ENCODE measurements at regions not wholly inside any gene's neighbourhood (a gene's known extent, or its start where the extent isn't known, plus 50 kb on each side); places are given as distances from the start of the nearest gene placed in this dataset.

- Histone ChIP-seq H3K9me3 (ENCODE audit: control insufficient read depth in 1 of 2, low read length in 2 of 2) (no peaks in the 10 kb centered on the region), H3K27ac (ENCODE audit: low read depth, low read length) (no peak overlapping the region), H3K9ac (ENCODE audit: low read depth in 1 of 2, low read length in 2 of 2) (no peak overlapping the region), H3K36me3 (ENCODE audit: control insufficient read depth in 1 of 2, insufficient read depth in 2 of 2, low read length in 2 of 2) (no peaks in the 10 kb centered on the region), H3K4me3 (ENCODE audit: low read depth in 1 of 2, low read length in 2 of 2) (no peak overlapping the region), H3K4me1 (ENCODE audit: control insufficient read depth in 1 of 2, insufficient read depth in 2 of 2, low read length in 2 of 2) (no peaks in the 10 kb centered on the region), H3K27me3 (ENCODE audit: control insufficient read depth in 1 of 2, insufficient read depth in 2 of 2, low read length in 2 of 2) (no peaks in the 10 kb centered on the region)
These were observed 886.6 kb downstream of the TBL1XR1 start for GRCh38 chr3:176310641-176311040.

GRCh38 chr3:176302271-176302670 is 895.0 kb downstream of the TBL1XR1 start:
- H3K27ac ChIP-seq (ENCODE audit: low read depth, low read length), result no peak overlapping the region
- no peak overlapping the region for H3K4me3 ChIP-seq (ENCODE audit: low read depth in 1 of 2, low read length in 2 of 2)
- no peak overlapping the region for H3K9ac ChIP-seq (ENCODE audit: low read depth in 1 of 2, low read length in 2 of 2)
- H3K36me3 ChIP-seq (ENCODE audit: control insufficient read depth in 1 of 2, insufficient read depth in 2 of 2, low read length in 2 of 2), result no peaks in the 10 kb centered on the region
- H3K9me3 ChIP-seq (ENCODE audit: control insufficient read depth in 1 of 2, low read length in 2 of 2), result no peaks in the 10 kb centered on the region
- H3K4me1 ChIP-seq (ENCODE audit: control insufficient read depth in 1 of 2, insufficient read depth in 2 of 2, low read length in 2 of 2), result no peaks in the 10 kb centered on the region
- no peaks in the 10 kb centered on the region for H3K27me3 ChIP-seq (ENCODE audit: control insufficient read depth in 1 of 2, insufficient read depth in 2 of 2, low read length in 2 of 2)

- Histone ChIP-seq H3K27ac (ENCODE audit: low read depth, low read length) (no peak overlapping the region), H3K9me3 (ENCODE audit: control insufficient read depth in 1 of 2, low read length in 2 of 2) (no peaks in the 10 kb centered on the region), H3K9ac (ENCODE audit: low read depth in 1 of 2, low read length in 2 of 2) (no peak overlapping the region), H3K36me3 (ENCODE audit: control insufficient read depth in 1 of 2, insufficient read depth in 2 of 2, low read length in 2 of 2) (no peaks in the 10 kb centered on the region), H3K4me1 (ENCODE audit: control insufficient read depth in 1 of 2, insufficient read depth in 2 of 2, low read length in 2 of 2) (no peaks in the 10 kb centered on the region), H3K27me3 (ENCODE audit: control insufficient read depth in 1 of 2, insufficient read depth in 2 of 2, low read length in 2 of 2) (no peaks in the 10 kb centered on the region), H3K4me3 (ENCODE audit: low read depth in 1 of 2, low read length in 2 of 2) (no peak overlapping the region)
These were observed 901.1 kb downstream of the TBL1XR1 start for GRCh38 chr3:176296066-176296597.

- H3K9ac ChIP-seq (ENCODE audit: low read depth in 1 of 2, low read length in 2 of 2), result no peak overlapping the region
- H3K9me3 ChIP-seq (ENCODE audit: control insufficient read depth in 1 of 2, low read length in 2 of 2), result no peaks in the 10 kb centered on the region
- no peaks in the 10 kb centered on the region for H3K36me3 ChIP-seq (ENCODE audit: control insufficient read depth in 1 of 2, insufficient read depth in 2 of 2, low read length in 2 of 2)
- no peak overlapping the region for H3K27ac ChIP-seq (ENCODE audit: low read depth, low read length)
- no peaks in the 10 kb centered on the region for H3K4me1 ChIP-seq (ENCODE audit: control insufficient read depth in 1 of 2, insufficient read depth in 2 of 2, low read length in 2 of 2)
- H3K27me3 ChIP-seq (ENCODE audit: control insufficient read depth in 1 of 2, insufficient read depth in 2 of 2, low read length in 2 of 2), result no peaks in the 10 kb centered on the region
- H3K4me3 ChIP-seq (ENCODE audit: low read depth in 1 of 2, low read length in 2 of 2), result no peak overlapping the region
These were observed 904.0 kb downstream of the TBL1XR1 start for GRCh38 chr3:176293276-176293675.

- no peaks in the 10 kb centered on the region for H3K4me1 ChIP-seq (ENCODE audit: control insufficient read depth in 1 of 2, insufficient read depth in 2 of 2, low read length in 2 of 2)
- no peaks in the 10 kb centered on the region for H3K36me3 ChIP-seq (ENCODE audit: control insufficient read depth in 1 of 2, insufficient read depth in 2 of 2, low read length in 2 of 2)
- H3K9me3 ChIP-seq (ENCODE audit: control insufficient read depth in 1 of 2, low read length in 2 of 2), result no peaks in the 10 kb centered on the region
- H3K27ac ChIP-seq (ENCODE audit: low read depth, low read length), result no peak overlapping the region
- no peak overlapping the region for H3K9ac ChIP-seq (ENCODE audit: low read depth in 1 of 2, low read length in 2 of 2)
- no peaks in the 10 kb centered on the region for H3K27me3 ChIP-seq (ENCODE audit: control insufficient read depth in 1 of 2, insufficient read depth in 2 of 2, low read length in 2 of 2)
- H3K4me3 ChIP-seq (ENCODE audit: low read depth in 1 of 2, low read length in 2 of 2), result no peak overlapping the region
These were observed 910.7 kb downstream of the TBL1XR1 start for GRCh38 chr3:176286476-176287085.

- no peaks in the 10 kb centered on the region for H3K4me1 ChIP-seq (ENCODE audit: control insufficient read depth in 1 of 2, insufficient read depth in 2 of 2, low read length in 2 of 2)
- H3K4me3 ChIP-seq (ENCODE audit: low read depth in 1 of 2, low read length in 2 of 2), result no peak overlapping the region
- no peaks in the 10 kb centered on the region for H3K27me3 ChIP-seq (ENCODE audit: control insufficient read depth in 1 of 2, insufficient read depth in 2 of 2, low read length in 2 of 2)
- H3K36me3 ChIP-seq (ENCODE audit: control insufficient read depth in 1 of 2, insufficient read depth in 2 of 2, low read length in 2 of 2), result no peaks in the 10 kb centered on the region
- H3K27ac ChIP-seq (ENCODE audit: low read depth, low read length), result no peak overlapping the region
- H3K9me3 ChIP-seq (ENCODE audit: control insufficient read depth in 1 of 2, low read length in 2 of 2), result no peaks in the 10 kb centered on the region
- no peak overlapping the region for H3K9ac ChIP-seq (ENCODE audit: low read depth in 1 of 2, low read length in 2 of 2)
These were observed 921.7 kb downstream of the TBL1XR1 start for GRCh38 chr3:176275538-176275937.

- H3K27ac ChIP-seq (ENCODE audit: low read depth, low read length), result no peak overlapping the region
- no peak overlapping the region for H3K4me3 ChIP-seq (ENCODE audit: low read depth in 1 of 2, low read length in 2 of 2)
- no peak overlapping the region for H3K9ac ChIP-seq (ENCODE audit: low read depth in 1 of 2, low read length in 2 of 2)
- H3K36me3 ChIP-seq (ENCODE audit: control insufficient read depth in 1 of 2, insufficient read depth in 2 of 2, low read length in 2 of 2), result no peaks in the 10 kb centered on the region
- no peaks in the 10 kb centered on the region for H3K9me3 ChIP-seq (ENCODE audit: control insufficient read depth in 1 of 2, low read length in 2 of 2)
- no peaks in the 10 kb centered on the region for H3K27me3 ChIP-seq (ENCODE audit: control insufficient read depth in 1 of 2, insufficient read depth in 2 of 2, low read length in 2 of 2)
- no peaks in the 10 kb centered on the region for H3K4me1 ChIP-seq (ENCODE audit: control insufficient read depth in 1 of 2, insufficient read depth in 2 of 2, low read length in 2 of 2)
These were observed 922.2 kb downstream of the TBL1XR1 start for GRCh38 chr3:176275113-176275512.

GRCh38 chr3:176274161-176274560 is 923.1 kb downstream of the TBL1XR1 start:
- H3K27me3 ChIP-seq (ENCODE audit: control insufficient read depth in 1 of 2, insufficient read depth in 2 of 2, low read length in 2 of 2), result no peaks in the 10 kb centered on the region

GRCh38 chr3:176262071-176262470 is 935.2 kb downstream of the TBL1XR1 start:
- Histone ChIP-seq H3K9me3 (ENCODE audit: control insufficient read depth in 1 of 2, low read length in 2 of 2) (peaks cover 3 to 5% of the 10 kb centered on the region in 2 donors), H3K9ac (ENCODE audit: low read depth in 1 of 2, low read length in 2 of 2) (no peak overlapping the region), H3K36me3 (ENCODE audit: control insufficient read depth in 1 of 2, insufficient read depth in 2 of 2, low read length in 2 of 2) (no peaks in the 10 kb centered on the region), H3K4me3 (ENCODE audit: low read depth in 1 of 2, low read length in 2 of 2) (no peak overlapping the region), H3K27ac (ENCODE audit: low read depth, low read length) (no peak overlapping the region), H3K4me1 (ENCODE audit: control insufficient read depth in 1 of 2, insufficient read depth in 2 of 2, low read length in 2 of 2) (no peaks in the 10 kb centered on the region), H3K27me3 (ENCODE audit: control insufficient read depth in 1 of 2, insufficient read depth in 2 of 2, low read length in 2 of 2) (no peaks in the 10 kb centered on the region)

More at GRCh38 chr3:176274161-176274560, 923.1 kb downstream of the TBL1XR1 start:
- Histone ChIP-seq H3K36me3 (ENCODE audit: control insufficient read depth in 1 of 2, insufficient read depth in 2 of 2, low read length in 2 of 2) (no peaks in the 10 kb centered on the region), H3K4me3 (ENCODE audit: low read depth in 1 of 2, low read length in 2 of 2) (no peak overlapping the region), H3K9me3 (ENCODE audit: control insufficient read depth in 1 of 2, low read length in 2 of 2) (no peaks in the 10 kb centered on the region), H3K27ac (ENCODE audit: low read depth, low read length) (no peak overlapping the region), H3K4me1 (ENCODE audit: control insufficient read depth in 1 of 2, insufficient read depth in 2 of 2, low read length in 2 of 2) (no peaks in the 10 kb centered on the region), H3K9ac (ENCODE audit: low read depth in 1 of 2, low read length in 2 of 2) (no peak overlapping the region)

GRCh38 chr3:176247191-176247590 is 950.1 kb downstream of the TBL1XR1 start:
- Histone ChIP-seq H3K36me3 (ENCODE audit: control insufficient read depth in 1 of 2, insufficient read depth in 2 of 2, low read length in 2 of 2) (no peaks in the 10 kb centered on the region), H3K9me3 (ENCODE audit: control insufficient read depth in 1 of 2, low read length in 2 of 2) (no peaks in the 10 kb centered on the region), H3K4me3 (ENCODE audit: low read depth in 1 of 2, low read length in 2 of 2) (no peak overlapping the region), H3K4me1 (ENCODE audit: control insufficient read depth in 1 of 2, insufficient read depth in 2 of 2, low read length in 2 of 2) (no peaks in the 10 kb centered on the region), H3K27ac (ENCODE audit: low read depth, low read length) (no peak overlapping the region), H3K27me3 (ENCODE audit: control insufficient read depth in 1 of 2, insufficient read depth in 2 of 2, low read length in 2 of 2) (no peaks in the 10 kb centered on the region), H3K9ac (ENCODE audit: low read depth in 1 of 2, low read length in 2 of 2) (no peak overlapping the region)

Data from duodenal mucosa (tissue), 2 donors.